H1 (cell line): ENCODE measurements at regions not wholly inside any gene's neighbourhood (a gene's known extent, or its start where the extent isn't known, plus 50 kb on each side); places are given as distances from the start of the nearest gene placed in this dataset.

ENCODE experiments used
- CTCF ChIA-PET: fragments of 300-600 bp; sonication (Branson Sonifier 250); formaldehyde crosslinking; loops from one replicate; lab custom pipeline; 2021; ENCODE audit not compliant: partially characterized antibody; lab: Charles Lee
- POLR2A ChIA-PET: fragments of 300-600 bp; sonication (Branson Sonifier 250); formaldehyde crosslinking; loops from one replicate; lab custom pipeline; 2021; ENCODE audit warnings: inconsistent platforms; ENCODE audit not compliant: partially characterized antibody; lab: Charles Lee
- DNase-seq, 2 experiments: peaks; one replicate each; pipeline versions ENCODE4 v3.0.0 to v3.0.0-alpha.2; 2010 to 2022; ENCODE audit warnings: low spot score in 2 of 2, low read depth in 1 of 2, mixed read lengths in 1 of 2
- FAIRE-seq: peaks from 2 replicates; lab custom pipeline; 2011; peaks lifted over from hg19 to GRCh38; lab: Jason Lieb, UNC
- H2AFZ ChIP-seq: 2 replicates; pipeline ENCODE4 v1.8.1; 2012; ENCODE audit warnings: low read length, inconsistent platforms
- H2AK5ac ChIP-seq: 2 replicates; pipeline ENCODE4 v1.6.1; 2013; ENCODE audit warnings: low read depth, low read length
- H2BK120ac ChIP-seq: replicated peaks from 2 replicates; pipeline ENCODE3; 2013; ENCODE audit warnings: low read depth, low read length, inconsistent platforms
- H2BK12ac ChIP-seq: 2 replicates; pipeline ENCODE4 v1.6.1; 2013; ENCODE audit warnings: low read depth, low read length
- H2BK15ac ChIP-seq: 2 replicates; pipeline ENCODE4 v1.6.1; 2013; ENCODE audit warnings: low read length
- H2BK20ac ChIP-seq: 2 replicates; pipeline ENCODE4 v1.6.1; 2013; ENCODE audit warnings: low read length
- H2BK5ac ChIP-seq: 2 replicates; pipeline ENCODE4 v1.6.1; 2013; ENCODE audit warnings: low read depth, low read length
- H3K14ac ChIP-seq: 2 replicates; pipeline ENCODE4 v1.6.1; 2013; ENCODE audit warnings: inconsistent platforms; ENCODE audit not compliant: insufficient read length
- H3K18ac ChIP-seq: 2 replicates; pipeline ENCODE4 v1.6.1; 2013; ENCODE audit warnings: low read length; ENCODE audit errors: extremely low read depth
- H3K23ac ChIP-seq: 2 replicates; pipeline ENCODE4 v1.6.1; 2013; ENCODE audit warnings: inconsistent platforms; ENCODE audit not compliant: insufficient read length
- H3K23me2 ChIP-seq: 2 replicates; pipeline ENCODE4 v1.6.1; 2013; ENCODE audit warnings: low read depth, low read length
- H3K27ac ChIP-seq: 2 replicates; pipeline ENCODE4 v1.6.1; 2011; ENCODE audit warnings: low read depth, low read length, inconsistent platforms
- H3K27me3 ChIP-seq, 4 experiments: replicated peaks in 1 of 4; 1 replicate in 1 of 4; 2 replicates in 3 of 4; pipeline versions ENCODE4 v1.6.1 to v1.8.1; 2011 to 2013; ENCODE audit warnings: low read length in 3 of 4, mild to moderate bottlenecking in 3 of 4, inconsistent platforms in 2 of 4, mixed read lengths in 2 of 4, moderate library complexity in 1 of 4; ENCODE audit not compliant: control insufficient read depth in 3 of 4, insufficient read depth in 3 of 4; ENCODE audit errors: extremely low read depth in 1 of 4
- H3K36me3 ChIP-seq, 4 experiments: 2 replicates each; pipeline versions ENCODE4 v1.6.1 to v1.8.1; 2011 to 2013; ENCODE audit warnings: mild to moderate bottlenecking in 4 of 4, low read length in 3 of 4, moderate library complexity in 2 of 4, control low read depth in 1 of 4, inconsistent platforms in 1 of 4; ENCODE audit not compliant: insufficient read depth in 4 of 4, control insufficient read depth in 2 of 4
- H3K4ac ChIP-seq: replicated peaks from 2 replicates; pipeline ENCODE3; 2013; ENCODE audit warnings: low read length, low read depth, mixed read lengths, inconsistent platforms; ENCODE audit not compliant: insufficient read length
- H3K4me1 ChIP-seq, 4 experiments: replicated peaks in 1 of 4; 1 replicate in 1 of 4; 2 replicates in 3 of 4; pipeline versions ENCODE4 v1.6.1 to v1.8.1; 2011 to 2013; ENCODE audit warnings: low read length in 3 of 4, inconsistent platforms in 2 of 4, mixed read lengths in 1 of 4; ENCODE audit not compliant: insufficient read depth in 4 of 4, control insufficient read depth in 3 of 4
- H3K4me2 ChIP-seq, 2 experiments: 2 replicates each; pipeline versions ENCODE4 v1.6.1 to v1.8.1; 2011 to 2013; ENCODE audit warnings: low read depth in 2 of 2, low read length in 2 of 2, control low read depth in 1 of 2, inconsistent platforms in 1 of 2, mild to moderate bottlenecking in 1 of 2; ENCODE audit not compliant: insufficient read depth in 1 of 2
- H3K4me3 ChIP-seq, 4 experiments: fragments of 200-600, 300-600 bp in 1 of 4; sonication (generic), shearing (Covaris generic), sonication (Bioruptor Twin) in 1 of 4; 2 replicates each; pipeline versions ENCODE4 v1.5.1 to v1.8.1; 2011 to 2016; ENCODE audit warnings: low read length in 4 of 4, low read depth in 3 of 4, control low read depth in 2 of 4, inconsistent platforms in 2 of 4, mild to moderate bottlenecking in 2 of 4, mixed read lengths in 1 of 4, moderate library complexity in 1 of 4; ENCODE audit not compliant: insufficient read depth in 2 of 4; ENCODE audit errors: extremely low read depth in 1 of 4
- H3K56ac ChIP-seq: replicated peaks from 2 replicates; pipeline ENCODE3; 2013; ENCODE audit warnings: low read depth, mild to moderate bottlenecking, mixed read lengths, low read length, inconsistent platforms; ENCODE audit not compliant: insufficient read length
- H3K79me1 ChIP-seq: 2 replicates; pipeline ENCODE4 v1.6.1; 2013; ENCODE audit warnings: low read depth, low read length, control low read depth
- H3K79me2 ChIP-seq, 2 experiments: 2 replicates each; pipeline versions ENCODE4 v1.6.1 to v1.8.1; 2012 to 2013; ENCODE audit warnings: low read length in 2 of 2, mild to moderate bottlenecking in 2 of 2, inconsistent platforms in 1 of 2; ENCODE audit not compliant: insufficient read depth in 2 of 2, control insufficient read depth in 1 of 2
- H3K9ac ChIP-seq, 4 experiments: replicated peaks in 1 of 4; 1 replicate in 1 of 4; 2 replicates in 3 of 4; pipeline versions ENCODE4 v1.6.1 to v1.8.1; 2011 to 2013; ENCODE audit warnings: low read depth in 3 of 4, low read length in 3 of 4, control low read depth in 2 of 4, mild to moderate bottlenecking in 2 of 4, moderate library complexity in 2 of 4, inconsistent platforms in 1 of 4; ENCODE audit errors: extremely low read depth in 1 of 4
- H3K9me3 ChIP-seq, 2 experiments: 2 replicates each; pipeline versions ENCODE4 v1.6.1 to v1.8.1; 2012 to 2013; ENCODE audit warnings: mild to moderate bottlenecking in 2 of 2, moderate library complexity in 2 of 2, control low read depth in 1 of 2, inconsistent platforms in 1 of 2, low read depth in 1 of 2, low read length in 1 of 2, mixed read lengths in 1 of 2; ENCODE audit not compliant: insufficient read depth in 2 of 2
- H4K20me1 ChIP-seq, 2 experiments: replicated peaks in 1 of 2; 2 replicates each; pipeline versions ENCODE3 to v1.8.1; 2011 to 2013; ENCODE audit warnings: inconsistent platforms in 2 of 2, low read length in 2 of 2, mild to moderate bottlenecking in 1 of 2; ENCODE audit not compliant: insufficient read depth in 2 of 2, control insufficient read depth in 1 of 2
- H4K5ac ChIP-seq: 2 replicates; pipeline ENCODE4 v1.6.1; 2013; ENCODE audit warnings: low read length, low read depth, mixed read lengths, inconsistent platforms; ENCODE audit not compliant: insufficient read length
- H4K8ac ChIP-seq: 2 replicates; pipeline ENCODE4 v1.8.0; 2013; ENCODE audit warnings: mild to moderate bottlenecking, moderate library complexity, low read length, inconsistent platforms; ENCODE audit not compliant: insufficient read depth; ENCODE audit errors: extremely low read depth
- H4K91ac ChIP-seq: replicated peaks from 2 replicates; pipeline ENCODE3; 2013; ENCODE audit warnings: low read length, mixed read lengths, inconsistent platforms; ENCODE audit not compliant: insufficient read length
- CHD2 ChIP-seq: IDR thresholded peaks from 2 replicates; pipeline ENCODE4 v1.6.1; 2012; ENCODE audit warnings: low read length, improper control_type of control experiment
- KDM4A ChIP-seq: IDR thresholded peaks from one replicate; pipeline ENCODE4 v1.7.1; 2012; ENCODE audit warnings: low read depth, mild to moderate bottlenecking, moderate library complexity, low read length, inconsistent platforms; ENCODE audit not compliant: severe bottlenecking
- NRF1 ChIP-seq: IDR thresholded peaks from 2 replicates; pipeline ENCODE4 v1.6.1; 2011; ENCODE audit warnings: mild to moderate bottlenecking, low read depth, low read length, improper control_type of control experiment
- SIRT6 ChIP-seq: IDR thresholded peaks from one replicate; pipeline ENCODE4 v1.7.1; 2012; ENCODE audit warnings: low read length, inconsistent platforms
- SP1 ChIP-seq: IDR thresholded peaks from 2 replicates; pipeline ENCODE4 v1.6.1; 2011; ENCODE audit warnings: low read depth, low read length
- YY1 ChIP-seq: IDR thresholded peaks from 2 replicates; pipeline ENCODE4 v1.6.1; 2011; ENCODE audit warnings: low read depth, mild to moderate bottlenecking, low read length
- TF ChIP-seq, protein P1 (sequence below), 3 experiments: IDR thresholded peaks; 1 replicate in 2 of 3; 2 replicates in 1 of 3; pipeline versions ENCODE4 v1.5.1 to v1.6.1; 2011; ENCODE audit warnings: low read length in 3 of 3, mild to moderate bottlenecking in 3 of 3, inconsistent platforms in 2 of 3, low read depth in 1 of 3, moderate library complexity in 1 of 3; ENCODE audit not compliant: insufficient read depth in 1 of 3; ENCODE audit errors: control extremely low read depth in 1 of 3

DNA sequence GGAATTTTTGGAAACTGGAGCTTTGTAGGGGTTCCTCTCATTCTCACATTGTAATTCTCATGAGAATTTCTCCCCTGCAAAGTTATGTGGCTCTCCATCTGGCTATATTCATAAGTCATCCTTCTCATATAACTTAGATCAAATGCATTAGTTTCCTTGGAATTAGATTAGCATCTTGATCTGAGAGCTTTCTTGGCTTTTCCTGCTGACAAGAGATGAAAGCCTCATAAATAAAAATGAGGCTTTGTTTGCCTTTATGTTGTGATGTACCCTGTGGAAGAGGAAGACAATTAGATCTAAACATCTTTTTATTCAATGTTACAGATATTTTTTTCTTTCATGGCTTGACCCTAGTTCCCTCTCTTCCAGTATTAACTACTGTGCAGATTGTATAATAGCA is 165.4 kb upstream of the ZPLD1 start:
- H2BK15ac ChIP-seq, result no peak overlapping the region
- TF ChIP-seq SIRT6 (no peak), NRF1 (no peak), YY1 (no peak), KDM4A (no peak), SP1 (no peak), CHD2 (no peak)
- TF ChIP-seq, protein P1, sequence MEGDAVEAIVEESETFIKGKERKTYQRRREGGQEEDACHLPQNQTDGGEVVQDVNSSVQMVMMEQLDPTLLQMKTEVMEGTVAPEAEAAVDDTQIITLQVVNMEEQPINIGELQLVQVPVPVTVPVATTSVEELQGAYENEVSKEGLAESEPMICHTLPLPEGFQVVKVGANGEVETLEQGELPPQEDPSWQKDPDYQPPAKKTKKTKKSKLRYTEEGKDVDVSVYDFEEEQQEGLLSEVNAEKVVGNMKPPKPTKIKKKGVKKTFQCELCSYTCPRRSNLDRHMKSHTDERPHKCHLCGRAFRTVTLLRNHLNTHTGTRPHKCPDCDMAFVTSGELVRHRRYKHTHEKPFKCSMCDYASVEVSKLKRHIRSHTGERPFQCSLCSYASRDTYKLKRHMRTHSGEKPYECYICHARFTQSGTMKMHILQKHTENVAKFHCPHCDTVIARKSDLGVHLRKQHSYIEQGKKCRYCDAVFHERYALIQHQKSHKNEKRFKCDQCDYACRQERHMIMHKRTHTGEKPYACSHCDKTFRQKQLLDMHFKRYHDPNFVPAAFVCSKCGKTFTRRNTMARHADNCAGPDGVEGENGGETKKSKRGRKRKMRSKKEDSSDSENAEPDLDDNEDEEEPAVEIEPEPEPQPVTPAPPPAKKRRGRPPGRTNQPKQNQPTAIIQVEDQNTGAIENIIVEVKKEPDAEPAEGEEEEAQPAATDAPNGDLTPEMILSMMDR (IDR thresholded peaks at IDR 0.05; ENCODE audit: control extremely low read depth in 1 of 3, insufficient read depth in 1 of 3, low read depth in 1 of 3, low read length in 3 of 3), result no peak
- no peak overlapping the region for H2BK120ac ChIP-seq
- no peak overlapping the region for H3K9ac ChIP-seq
- H3K18ac ChIP-seq, result no peak overlapping the region
- H2BK5ac ChIP-seq, result no peak overlapping the region
- H4K8ac ChIP-seq, result no peak overlapping the region
- no peak overlapping the region for H2BK20ac ChIP-seq
- H3K4me3 ChIP-seq, result no peak overlapping the region
- POLR2A ChIA-PET, result no interaction called here
- no peak overlapping the region for H3K56ac ChIP-seq
- no peaks in the 10 kb centered on the region for H3K4me1 ChIP-seq
- no peaks in the 10 kb centered on the region for H3K36me3 ChIP-seq
- H2AK5ac ChIP-seq, result no peak overlapping the region
- no peak overlapping the region for H4K5ac ChIP-seq
- no peaks in the 10 kb centered on the region for H3K79me2 ChIP-seq
- DNase-seq (no peak), FAIRE-seq (no peak)
- H3K27ac ChIP-seq, result no peak overlapping the region
- no peak overlapping the region for H3K14ac ChIP-seq
- H3K4me2 ChIP-seq, result no peak overlapping the region
- H3K23me2 ChIP-seq, result no peaks in the 10 kb centered on the region
- H3K27me3 ChIP-seq, result no peaks in the 10 kb centered on the region
- no peak overlapping the region for H3K23ac ChIP-seq
- H4K91ac ChIP-seq, result no peak overlapping the region
- no peaks in the 10 kb centered on the region for H3K9me3 ChIP-seq
- CTCF ChIA-PET, result interaction anchor here (0.6 kb wide), 2 partner anchors 354 to 402 kb away, joined by 3 read pairs; no protein-coding TSS in a partner anchor
- H3K4ac ChIP-seq, result no peak overlapping the region
- no peak overlapping the region for H2AFZ ChIP-seq
- H4K20me1 ChIP-seq, result no peaks in the 10 kb centered on the region
- no peak overlapping the region for H2BK12ac ChIP-seq
- H3K79me1 ChIP-seq, result no peaks in the 10 kb centered on the region
